Caco-2 (cell line): ENCODE measurements at regions not wholly inside any gene's neighbourhood (a gene's known extent, or its start where the extent isn't known, plus 50 kb on each side); places are given as distances from the start of the nearest gene placed in this dataset.

ENCODE experiments used
- BruUV-seq: library from RNA; stranded (reverse); fragments of 400-500 nt; replicated peaks from 2 replicates; lab custom pipeline; 2021; lab: Mats Ljungman, UMichigan
- CTCF ChIA-PET: fragments of 300-600 bp; sonication (Branson Sonifier 250); formaldehyde crosslinking; loops from one replicate; lab custom pipeline; 2022; ENCODE audit warnings: antibody characterized with exemption; lab: Charles Lee
- POLR2A ChIA-PET: fragments of 300-600 bp; sonication (Branson Sonifier 250); formaldehyde crosslinking; loops from one replicate; lab custom pipeline; 2022; ENCODE audit warnings: antibody characterized with exemption; lab: Charles Lee
- DNase-seq, 2 experiments: peaks; one replicate each; pipeline versions ENCODE4 v3.0.0 to v3.0.0-alpha.2; 2020 to 2022
- H3K27me3 ChIP-seq: replicated peaks from 2 replicates; pipeline ENCODE4 v1.6.0; 2011; ENCODE audit warnings: low read length; ENCODE audit not compliant: control insufficient read depth, insufficient read depth
- H3K36me3 ChIP-seq: 2 replicates; pipeline ENCODE4 v1.5.1; 2011; ENCODE audit warnings: low read length; ENCODE audit not compliant: control insufficient read depth, insufficient read depth
- H3K4me1 ChIP-seq: fragments of 250-450 bp; sonication (Bioruptor Pico); 2 replicates; pipeline ENCODE4 v1.5.1; 2020; ENCODE audit warnings: mild to moderate bottlenecking
- H3K4me3 ChIP-seq: 2 replicates; pipeline ENCODE4 v1.5.1; 2011; ENCODE audit warnings: low read depth, mild to moderate bottlenecking, control low read depth, low read length
- H3K9me3 ChIP-seq: fragments of 250-450 bp; sonication (Bioruptor Pico); 2 replicates; pipeline ENCODE4 v1.5.1; 2020; ENCODE audit warnings: mild to moderate bottlenecking, moderate library complexity
- H3K27ac Mint-ChIP-seq: one replicate; pipeline ENCODE4 v1.8.0; 2022; ENCODE audit warnings: mixed read lengths; ENCODE audit not compliant: unreplicated experiment
- H3K27me3 Mint-ChIP-seq: one replicate; pipeline ENCODE4 v1.8.0; 2022; ENCODE audit warnings: mixed read lengths; ENCODE audit not compliant: insufficient read depth, unreplicated experiment
- H3K36me3 Mint-ChIP-seq: one replicate; pipeline ENCODE4 v1.8.0; 2022; ENCODE audit warnings: mild to moderate bottlenecking, mixed read lengths; ENCODE audit not compliant: insufficient read depth, unreplicated experiment
- H3K4me1 Mint-ChIP-seq: one replicate; pipeline ENCODE4 v1.8.0; 2022; ENCODE audit warnings: low read depth, mixed read lengths; ENCODE audit not compliant: unreplicated experiment
- H3K4me3 Mint-ChIP-seq: one replicate; pipeline ENCODE4 v1.8.0; 2022; ENCODE audit warnings: mild to moderate bottlenecking, moderate library complexity, mixed read lengths; ENCODE audit not compliant: unreplicated experiment
- H3K9me3 Mint-ChIP-seq: one replicate; pipeline ENCODE4 v1.8.0; 2022; ENCODE audit warnings: mixed read lengths; ENCODE audit not compliant: unreplicated experiment
- CTCF ChIP-seq, 2 experiments: fragments of 200-600 bp in 1 of 2; IDR thresholded peaks; 1 replicate in 1 of 2; 2 replicates in 1 of 2; pipeline versions ENCODE4 v1.5.1 to v1.8.0; 2011 to 2022; ENCODE audit warnings: antibody characterized with exemption in 1 of 2, control low read depth in 1 of 2, inconsistent platforms in 1 of 2, low read depth in 1 of 2, low read length in 1 of 2, mild to moderate bottlenecking in 1 of 2, moderate library complexity in 1 of 2; ENCODE audit not compliant: insufficient read depth in 1 of 2, severe bottlenecking in 1 of 2, unreplicated experiment in 1 of 2
- intact Hi-C: fragments of 100-400 bp; cut with micrococcal nuclease; formaldehyde crosslinking; loops from one replicate; pipeline ENCODE4 v1.10.0; 2022; ENCODE audit not compliant: unreplicated experiment

- H3K27ac Mint-ChIP-seq, result peak overlapping the region; percentile 87
- peaks cover 36% of the 10 kb centered on the region for H3K4me1 Mint-ChIP-seq
- peak overlapping the region; percentile 64 for H3K4me3 Mint-ChIP-seq
- H3K27me3 Mint-ChIP-seq, result no peaks in the 10 kb centered on the region
- Histone ChIP-seq H3K4me3 (no peak overlapping the region), H3K9me3 (no peaks in the 10 kb centered on the region), H3K36me3 (no peaks in the 10 kb centered on the region; the same call in 1 of the 2 replicates), H3K27me3 (no peaks in the 10 kb centered on the region), H3K4me1 (peaks cover 56% of the 10 kb centered on the region)
- no TSS peak for BruUV-seq
- POLR2A ChIA-PET, result no interaction called here
- no peaks in the 10 kb centered on the region for H3K9me3 Mint-ChIP-seq
- H3K36me3 Mint-ChIP-seq, result no peaks in the 10 kb centered on the region
- peak; percentile 30 to 49 for DNase-seq
- intact Hi-C loops, result loop anchor here (2.0 to 5.0 kb wide), 2 partner anchors 355 to 879 kb away; partner anchors contain the start of gene SOX4
- CTCF ChIA-PET, result no interaction called here
- TF ChIP-seq CTCF (IDR thresholded peaks at IDR 0.05; ENCODE audit: insufficient read depth in 1 of 2, low read depth in 1 of 2, low read length in 1 of 2, severe bottlenecking in 1 of 2, unreplicated experiment in 1 of 2), result no peak
These were observed 349.0 kb downstream of the PRL start for GRCh38 chr6:21947731-21948386.

GRCh38 chr6:21949211-21949801 is 347.5 kb downstream of the PRL start:
- Histone ChIP-seq H3K4me1 (peaks cover 56% of the 10 kb centered on the region), H3K27me3 (no peaks in the 10 kb centered on the region), H3K36me3 (no peaks in the 10 kb centered on the region; the same call in 1 of the 2 replicates), H3K9me3 (no peaks in the 10 kb centered on the region), H3K4me3 (no peak overlapping the region)
- TF ChIP-seq CTCF (IDR thresholded peaks at IDR 0.05; ENCODE audit: insufficient read depth in 1 of 2, low read depth in 1 of 2, low read length in 1 of 2, severe bottlenecking in 1 of 2, unreplicated experiment in 1 of 2), result no peak
- peaks cover 47% of the 10 kb centered on the region for H3K4me1 Mint-ChIP-seq
- H3K4me3 Mint-ChIP-seq, result peak overlapping the region; percentile 10
- POLR2A ChIA-PET, result interaction anchor here (0.5 to 1.2 kb wide), 3 partner anchors 9 to 356 kb away, joined by 4 to 6 read pairs (median 6); partner anchors contain the start of gene SOX4
- no peaks in the 10 kb centered on the region for H3K9me3 Mint-ChIP-seq
- DNase-seq, result peak; percentile 72 to 82
- H3K36me3 Mint-ChIP-seq, result no peaks in the 10 kb centered on the region
- no peaks in the 10 kb centered on the region for H3K27me3 Mint-ChIP-seq
- no TSS peak for BruUV-seq
- CTCF ChIA-PET, result interaction anchor here (0.8 kb wide), 1 partner anchor 198 kb away, joined by 4 read pairs; no protein-coding TSS in a partner anchor
- peak overlapping the region; percentile 84 for H3K27ac Mint-ChIP-seq
- intact Hi-C loops, result loop anchor here (1.0 to 5.0 kb wide), 3 partner anchors 300 to 878 kb away; partner anchors contain the start of gene SOX4

GRCh38 chr6:21952367-21952766 is 344.5 kb downstream of the PRL start:
- CTCF ChIA-PET, result no interaction called here
- peaks cover 54% of the 10 kb centered on the region for H3K4me1 Mint-ChIP-seq
- POLR2A ChIA-PET, result no interaction called here
- Histone ChIP-seq H3K27me3 (no peaks in the 10 kb centered on the region), H3K36me3 (no peaks in the 10 kb centered on the region; the same call in 1 of the 2 replicates), H3K4me1 (peaks cover 48% of the 10 kb centered on the region), H3K4me3 (no peak overlapping the region), H3K9me3 (no peaks in the 10 kb centered on the region)
- no peaks in the 10 kb centered on the region for H3K9me3 Mint-ChIP-seq
- DNase-seq, result no peak
- H3K4me3 Mint-ChIP-seq, result no peak overlapping the region
- no peak overlapping the region for H3K27ac Mint-ChIP-seq
- TF ChIP-seq CTCF (IDR thresholded peaks at IDR 0.05; ENCODE audit: insufficient read depth in 1 of 2, low read depth in 1 of 2, low read length in 1 of 2, severe bottlenecking in 1 of 2, unreplicated experiment in 1 of 2), result no peak
- BruUV-seq, result no TSS peak
- intact Hi-C loops, result no loop called here
- H3K36me3 Mint-ChIP-seq, result no peaks in the 10 kb centered on the region
- no peaks in the 10 kb centered on the region for H3K27me3 Mint-ChIP-seq
